BE2C (cell line): ENCODE measurements at regions not wholly inside any gene's neighbourhood (a gene's known extent, or its start where the extent isn't known, plus 50 kb on each side); places are given as distances from the start of the nearest gene placed in this dataset.

Source experiments
- DNase-seq: peaks from one replicate; pipeline ENCODE4 v3.0.0-alpha.2; 2020
- H3K27me3 ChIP-seq: fragments of 250-450 bp; sonication (Bioruptor Pico); 2 replicates; pipeline ENCODE4 v1.5.1; 2020; ENCODE audit warnings: mild to moderate bottlenecking
- H3K36me3 ChIP-seq: fragments of 250-450 bp; sonication (Bioruptor Pico); 2 replicates; pipeline ENCODE4 v1.5.1; 2020; ENCODE audit warnings: mild to moderate bottlenecking
- H3K4me1 ChIP-seq: fragments of 250-450 bp; sonication (Bioruptor Pico); 2 replicates; pipeline ENCODE4 v1.5.1; 2020
- H3K4me3 ChIP-seq: 2 replicates; pipeline ENCODE4 v1.5.1; 2011; ENCODE audit warnings: low read depth, low read length
- H3K9me3 ChIP-seq: fragments of 250-450 bp; sonication (Bioruptor Pico); 2 replicates; pipeline ENCODE4 v1.5.1; 2020
- TF ChIP-seq, protein P1 (sequence below): IDR thresholded peaks from 2 replicates; pipeline ENCODE4 v1.5.1; 2012; ENCODE audit warnings: mild to moderate bottlenecking, low read depth, low read length

DNA sequence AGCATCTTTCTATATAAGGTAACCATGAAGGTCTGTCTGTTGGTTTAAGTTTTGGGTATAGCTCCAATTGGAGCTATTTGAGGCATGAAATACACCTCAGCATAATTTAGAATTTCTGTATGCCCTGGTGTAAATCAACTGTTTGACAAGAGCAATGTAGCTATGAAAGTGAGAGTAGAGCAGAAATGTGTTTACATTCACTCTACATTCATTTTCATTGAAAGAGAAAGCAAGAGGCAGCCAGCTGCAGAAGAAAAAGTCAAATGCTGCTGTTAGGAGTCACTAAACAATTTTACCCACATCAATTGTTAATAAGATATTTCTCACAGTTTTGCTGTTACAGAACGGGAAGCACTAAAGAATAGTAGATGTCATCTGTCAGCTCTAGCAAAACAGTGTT, 252.5 kb downstream of the SLC6A15 start:
- TF ChIP-seq, protein P1, sequence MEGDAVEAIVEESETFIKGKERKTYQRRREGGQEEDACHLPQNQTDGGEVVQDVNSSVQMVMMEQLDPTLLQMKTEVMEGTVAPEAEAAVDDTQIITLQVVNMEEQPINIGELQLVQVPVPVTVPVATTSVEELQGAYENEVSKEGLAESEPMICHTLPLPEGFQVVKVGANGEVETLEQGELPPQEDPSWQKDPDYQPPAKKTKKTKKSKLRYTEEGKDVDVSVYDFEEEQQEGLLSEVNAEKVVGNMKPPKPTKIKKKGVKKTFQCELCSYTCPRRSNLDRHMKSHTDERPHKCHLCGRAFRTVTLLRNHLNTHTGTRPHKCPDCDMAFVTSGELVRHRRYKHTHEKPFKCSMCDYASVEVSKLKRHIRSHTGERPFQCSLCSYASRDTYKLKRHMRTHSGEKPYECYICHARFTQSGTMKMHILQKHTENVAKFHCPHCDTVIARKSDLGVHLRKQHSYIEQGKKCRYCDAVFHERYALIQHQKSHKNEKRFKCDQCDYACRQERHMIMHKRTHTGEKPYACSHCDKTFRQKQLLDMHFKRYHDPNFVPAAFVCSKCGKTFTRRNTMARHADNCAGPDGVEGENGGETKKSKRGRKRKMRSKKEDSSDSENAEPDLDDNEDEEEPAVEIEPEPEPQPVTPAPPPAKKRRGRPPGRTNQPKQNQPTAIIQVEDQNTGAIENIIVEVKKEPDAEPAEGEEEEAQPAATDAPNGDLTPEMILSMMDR: no peak
- Histone ChIP-seq H3K36me3 (no peaks in the 10 kb centered on the region), H3K27me3 (no peaks in the 10 kb centered on the region), H3K4me1 (peaks cover 68% of the 10 kb centered on the region), H3K4me3 (peak overlapping the region; percentile 23), H3K9me3 (no peaks in the 10 kb centered on the region)
- no peak for DNase-seq

DNA sequence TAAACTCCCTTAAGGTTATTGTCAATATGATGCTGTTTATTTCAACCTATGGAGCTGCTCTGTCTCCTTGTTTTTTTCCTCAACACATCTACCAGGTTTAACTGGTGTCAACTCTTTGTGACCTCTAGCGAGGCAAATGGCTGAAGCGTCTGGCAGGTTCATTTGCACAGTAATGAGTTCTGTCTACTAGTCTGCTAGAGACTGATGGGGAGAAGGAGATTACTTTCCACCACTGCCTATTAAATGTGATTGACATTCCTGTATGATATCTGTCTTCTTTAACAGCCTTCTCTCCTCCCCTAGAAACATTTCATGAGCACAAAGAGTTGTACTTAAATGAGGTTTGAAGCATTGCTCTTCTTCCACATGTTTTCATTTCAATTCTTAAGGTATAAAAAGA, 253.7 kb downstream of the SLC6A15 start:
- no peaks in the 10 kb centered on the region for H3K27me3 ChIP-seq
- H3K36me3 ChIP-seq: no peaks in the 10 kb centered on the region
- H3K4me3 ChIP-seq: no peak overlapping the region
- DNase-seq: peak; percentile 67
- TF ChIP-seq, protein P1: no peak
- H3K4me1 ChIP-seq: peaks cover 67% of the 10 kb centered on the region
- no peaks in the 10 kb centered on the region for H3K9me3 ChIP-seq

DNA sequence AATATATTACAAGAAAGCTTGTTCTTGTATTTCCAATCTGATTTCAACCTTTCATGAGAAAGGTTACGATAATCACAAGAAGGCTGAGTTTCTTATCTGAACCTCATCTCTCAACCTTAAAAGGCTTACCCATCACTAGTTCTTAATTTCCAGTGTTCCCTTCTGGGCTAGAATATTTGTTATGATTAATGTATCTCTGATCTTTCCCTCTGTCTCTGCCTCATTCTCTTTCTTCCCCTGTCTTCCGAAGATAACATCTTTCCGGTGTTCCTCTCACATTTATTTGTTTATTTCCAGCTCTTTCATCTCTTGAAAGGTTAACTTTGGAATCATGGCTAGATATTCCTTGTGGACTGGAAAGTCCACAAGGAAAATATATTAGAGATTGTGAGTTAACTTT, 255.9 kb downstream of the SLC6A15 start:
- no peak overlapping the region for H3K4me3 ChIP-seq
- DNase-seq: no peak
- no peaks in the 10 kb centered on the region for H3K27me3 ChIP-seq
- H3K36me3 ChIP-seq: no peaks in the 10 kb centered on the region
- TF ChIP-seq, protein P1: no peak
- H3K9me3 ChIP-seq: no peaks in the 10 kb centered on the region
- H3K4me1 ChIP-seq: peaks cover 55% of the 10 kb centered on the region

DNA sequence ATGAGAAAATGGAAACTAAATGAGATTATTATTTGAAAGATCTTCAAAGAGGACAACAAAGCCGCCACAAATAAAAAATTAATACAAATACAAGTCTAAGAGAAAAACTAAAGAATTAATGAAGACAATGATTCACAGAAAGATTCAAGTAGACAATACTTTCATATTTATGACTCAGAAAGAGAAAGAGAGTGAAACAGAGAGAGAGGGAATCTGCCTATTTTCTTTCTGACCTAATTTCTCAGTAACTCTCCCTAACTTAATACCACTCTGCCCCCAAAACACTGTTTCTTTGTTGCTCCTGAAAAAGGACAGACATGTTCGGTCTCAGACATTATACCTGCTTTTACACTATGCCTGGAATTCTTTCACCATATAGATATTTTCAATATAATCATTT, 259.1 kb downstream of the SLC6A15 start:
- DNase-seq: no peak
- Histone ChIP-seq H3K36me3 (no peaks in the 10 kb centered on the region), H3K4me3 (no peak overlapping the region), H3K9me3 (no peaks in the 10 kb centered on the region), H3K27me3 (no peaks in the 10 kb centered on the region), H3K4me1 (peaks cover 32% of the 10 kb centered on the region)
- TF ChIP-seq, protein P1: no peak

DNA sequence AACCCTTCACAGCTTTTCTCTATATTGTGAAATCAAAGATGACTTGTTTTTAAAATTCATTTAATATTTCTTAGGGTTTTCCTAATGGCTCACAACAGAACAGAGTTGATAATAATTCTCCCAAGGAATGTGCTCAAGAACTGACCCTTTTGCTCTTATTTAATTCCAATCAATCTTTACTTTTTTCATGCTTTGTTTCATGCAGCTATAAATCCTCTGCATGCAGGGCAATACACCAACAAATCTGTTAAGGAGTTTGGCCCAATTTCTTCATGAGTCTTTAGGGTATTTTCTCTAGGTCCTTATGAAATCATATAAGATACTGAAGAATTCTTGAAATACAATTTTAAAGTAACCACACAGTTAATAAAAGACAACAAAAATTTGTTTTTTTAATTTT, 264.2 kb downstream of the SLC6A15 start:
- no peak for DNase-seq
- Histone ChIP-seq H3K4me3 (no peak overlapping the region), H3K27me3 (no peaks in the 10 kb centered on the region), H3K4me1 (peaks cover 28% of the 10 kb centered on the region), H3K9me3 (no peaks in the 10 kb centered on the region), H3K36me3 (no peaks in the 10 kb centered on the region)
- TF ChIP-seq, protein P1: no peak

DNA sequence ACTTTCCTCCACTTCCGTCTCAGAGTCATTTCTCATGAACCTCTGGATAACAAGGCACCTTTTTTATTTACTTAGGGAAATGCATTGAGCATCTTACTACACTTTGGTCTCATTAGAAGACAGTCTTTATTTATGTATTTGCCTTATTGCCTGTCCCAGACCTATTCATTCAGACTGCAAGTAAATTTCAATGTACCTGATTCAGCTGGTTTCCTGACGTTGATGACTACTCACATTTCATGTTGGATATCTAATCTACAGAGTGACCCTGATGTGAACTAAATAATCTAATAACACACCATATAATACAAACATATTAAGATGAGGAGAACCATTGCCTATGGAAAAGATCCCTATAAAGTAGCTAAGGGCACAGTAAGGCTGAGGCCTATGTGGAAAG, 267.7 kb downstream of the SLC6A15 start:
- Histone ChIP-seq H3K4me3 (0 out of 2 replicates have a peak overlapping the region, but pooled peaks have one; percentile 6), H3K27me3 (no peaks in the 10 kb centered on the region), H3K9me3 (no peaks in the 10 kb centered on the region), H3K36me3 (no peaks in the 10 kb centered on the region), H3K4me1 (peaks cover 38% of the 10 kb centered on the region)
- DNase-seq: no peak
- TF ChIP-seq, protein P1: no peak
